GM12878 (cell line): ENCODE measurements at regions not wholly inside any gene's neighbourhood (a gene's known extent, or its start where the extent isn't known, plus 50 kb on each side); places are given as distances from the start of the nearest gene placed in this dataset.

Experiments used
- ATAC-seq: fragments of 200-7000 bp; cut with Tn5 transposase; 3 replicates; pipeline ENCODE4 v1.9.1; 2020; ENCODE audit warnings: mild to moderate bottlenecking, moderate library complexity
- BruUV-seq: library from RNA; stranded (reverse); fragments of 400-500 nt; replicated peaks from 2 replicates; lab custom pipeline; 2021; lab: Mats Ljungman, UMichigan
- CTCF ChIA-PET: fragments of 300-600 bp; sonication (Branson Sonifier 250); formaldehyde crosslinking; extraction: SDS; loops from one replicate; lab custom pipeline; 2021; ENCODE audit warnings: inconsistent platforms; lab: Yijun Ruan, JAX
- POLR2A ChIA-PET: fragments of 350-600 bp; formaldehyde crosslinking; extraction: SDS; loops from one replicate; lab custom pipeline; 2021; ENCODE audit warnings: inconsistent platforms; lab: Charles Lee
- RAD21 ChIA-PET: fragments of 300-600 bp; sonication (Branson Sonifier 250); formaldehyde crosslinking; loops from one replicate; lab custom pipeline; 2023; ENCODE audit warnings: antibody characterized with exemption; ENCODE audit not compliant: unreplicated experiment; lab: Charles Lee
- SMC1A ChIA-PET: fragments of 300-600 bp; sonication (Branson Sonifier 250); formaldehyde crosslinking; loops from one replicate; lab custom pipeline; 2023; ENCODE audit not compliant: unreplicated experiment, uncharacterized antibody; lab: Charles Lee
- DNase-seq: peaks from one replicate; pipeline ENCODE4 v3.0.0-alpha.2; 2011; ENCODE audit warnings: low read depth, low spot score
- FAIRE-seq: peaks from 3 replicates; lab custom pipeline; 2011; peaks lifted over from hg19 to GRCh38; lab: Jason Lieb, UNC
- H2AFZ ChIP-seq: 2 replicates; pipeline ENCODE4 v1.6.0; 2011; ENCODE audit warnings: low read depth, low read length, control low read depth; ENCODE audit not compliant: control insufficient read depth
- H3K27ac ChIP-seq: 2 replicates; pipeline ENCODE4 v1.5.1; 2011; ENCODE audit warnings: control low read depth; ENCODE audit not compliant: control insufficient read depth, insufficient read depth
- H3K27me3 ChIP-seq, 2 experiments: replicated peaks in 1 of 2; 2 replicates each; pipeline versions ENCODE4 v1.6.0 to v1.6.1; 2011; ENCODE audit warnings: low read length in 1 of 2; ENCODE audit not compliant: control insufficient read depth in 2 of 2, insufficient read depth in 2 of 2
- H3K36me3 ChIP-seq, 2 experiments: 2 replicates each; pipeline ENCODE4 v1.5.1; 2011; ENCODE audit warnings: low read length in 1 of 2; ENCODE audit not compliant: control insufficient read depth in 2 of 2, insufficient read depth in 2 of 2
- H3K4me1 ChIP-seq: 2 replicates; pipeline ENCODE4 v1.6.1; 2011; ENCODE audit warnings: mild to moderate bottlenecking, low read length, moderate library complexity, mixed read lengths; ENCODE audit not compliant: control insufficient read depth, insufficient read depth
- H3K4me2 ChIP-seq: 2 replicates; pipeline ENCODE4 v1.6.0; 2011; ENCODE audit warnings: control low read depth; ENCODE audit not compliant: control insufficient read depth, insufficient read depth
- H3K4me3 ChIP-seq: fragments of 200-600 bp; sonication (generic); 2 replicates; pipeline ENCODE4 v1.5.1; 2016
- H3K79me2 ChIP-seq: 2 replicates; pipeline ENCODE4 v1.6.0; 2011; ENCODE audit warnings: low read length; ENCODE audit not compliant: control insufficient read depth, insufficient read depth
- H3K9ac ChIP-seq: 2 replicates; pipeline ENCODE4 v1.8.0; 2011; ENCODE audit warnings: low read length, control low read depth, mixed read lengths; ENCODE audit not compliant: control insufficient read depth, insufficient read depth
- H3K9me3 ChIP-seq: replicated peaks from 3 replicates; pipeline ENCODE4 v1.5.1; 2011; ENCODE audit warnings: mild to moderate bottlenecking, low read length; ENCODE audit not compliant: control insufficient read depth, insufficient read depth
- H4K20me1 ChIP-seq: 2 replicates; pipeline ENCODE4 v1.6.0; 2011; ENCODE audit not compliant: control insufficient read depth, insufficient read depth
- BACH1 ChIP-seq: fragments of 450-650 bp; IDR thresholded peaks from 2 replicates; pipeline ENCODE4 v1.6.1; 2017; ENCODE audit warnings: mild to moderate bottlenecking, borderline replicate concordance
- BMI1 ChIP-seq: fragments of 450-650 bp; IDR thresholded peaks from 2 replicates; pipeline ENCODE4 v1.6.1; 2016; ENCODE audit warnings: mild to moderate bottlenecking, moderate library complexity, borderline replicate concordance
- CHD1 ChIP-seq: IDR thresholded peaks from 2 replicates; pipeline ENCODE4 v1.6.1; 2012; ENCODE audit warnings: low read depth, low read length, improper control_type of control experiment
- FOXK2 ChIP-seq: fragments of 450-650 bp; IDR thresholded peaks from 2 replicates; pipeline ENCODE4 v1.6.1; 2017; ENCODE audit warnings: mild to moderate bottlenecking, moderate library complexity
- FOXM1 ChIP-seq: IDR thresholded peaks from 2 replicates; pipeline ENCODE4 v1.6.1; 2012; ENCODE audit warnings: low read depth, mild to moderate bottlenecking, inconsistent platforms, low read length, moderate library complexity
- NFYB ChIP-seq: IDR thresholded peaks from 2 replicates; pipeline ENCODE4 v1.6.1; 2011; ENCODE audit warnings: low read depth, mild to moderate bottlenecking, low read length, improper control_type of control experiment, moderate library complexity; ENCODE audit not compliant: insufficient read depth
- RAD51 ChIP-seq: fragments of 450-650 bp; IDR thresholded peaks from 2 replicates; pipeline ENCODE4 v1.6.1; 2016; ENCODE audit warnings: moderate library complexity, mild to moderate bottlenecking, inconsistent platforms
- RCOR1 ChIP-seq: conservative IDR thresholded peaks from 2 replicates; pipeline ENCODE4 v1.6.1; 2012; ENCODE audit warnings: low read depth, low read length, improper control_type of control experiment
- SIN3A ChIP-seq: IDR thresholded peaks from 2 replicates; pipeline ENCODE4 v1.6.1; 2012; ENCODE audit warnings: low read depth, low read length, improper control_type of control experiment
- TARDBP ChIP-seq: IDR thresholded peaks from 2 replicates; pipeline ENCODE4 v1.6.1; 2016; ENCODE audit warnings: borderline replicate concordance
- TCF3 ChIP-seq: IDR thresholded peaks from 2 replicates; pipeline ENCODE4 v1.6.1; 2012; ENCODE audit warnings: low read depth, mild to moderate bottlenecking, low read length, borderline replicate concordance; ENCODE audit not compliant: insufficient read depth
- ZNF217 ChIP-seq: fragments of 450-650 bp; IDR thresholded peaks from 2 replicates; pipeline ENCODE4 v1.6.1; 2017; ENCODE audit warnings: antibody characterized with exemption, mild to moderate bottlenecking
- ZNF622 ChIP-seq: fragments of 450-650 bp; IDR thresholded peaks from 2 replicates; pipeline ENCODE4 v1.6.1; 2017; ENCODE audit warnings: mild to moderate bottlenecking, inconsistent platforms
- WGBS: methylation state at CpG from one replicate; pipeline ENCODE4 v1.1.6; 2016; ENCODE audit warnings: low lambda C conversion rate; ENCODE audit not compliant: insufficient replicate concordance, insufficient coverage; ENCODE audit errors: missing lambda C conversion rate; 5-methylcytosine and 5-hydroxymethylcytosine counted together
- in situ Hi-C: fragments of 300-500 bp; cut with MboI; formaldehyde crosslinking; loops from 9 replicates; pipeline ENCODE4 v1.14.3; 2018; ENCODE audit warnings: mixed read lengths
- intact Hi-C: fragments of 100-400 bp; cut with micrococcal nuclease; formaldehyde crosslinking; loops from one replicate; pipeline ENCODE4 v1.14.2; 2022; ENCODE audit not compliant: unreplicated experiment
- TF ChIP-seq, protein P1 (sequence below): fragments of 450-650 bp; IDR thresholded peaks from 2 replicates; pipeline ENCODE4 v1.6.1; 2018; ENCODE audit warnings: mild to moderate bottlenecking, low read depth, moderate library complexity; ENCODE audit not compliant: partially characterized antibody

DNA sequence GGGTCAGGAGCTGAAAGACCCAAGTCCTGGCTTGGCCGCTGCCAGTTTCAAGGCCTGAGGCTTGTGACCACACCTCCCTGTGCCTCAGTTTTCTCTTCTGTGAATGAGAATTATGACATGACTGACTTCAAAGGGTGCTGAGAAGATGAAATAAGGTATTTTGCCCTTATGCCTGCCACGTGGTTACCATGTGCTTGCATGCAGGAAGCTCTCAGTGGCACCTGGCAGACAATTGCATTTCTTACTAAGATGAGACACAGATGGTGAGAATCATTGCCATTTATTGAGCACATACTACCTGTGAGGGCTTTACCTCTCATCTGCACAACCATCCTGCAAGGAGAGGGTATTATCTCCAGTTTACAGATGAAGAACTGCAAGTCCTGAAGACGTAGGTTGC, 69.8 kb downstream of the MRM1 start:
- Histone ChIP-seq H3K4me3 (no peak overlapping the region), H3K9me3 (no peaks in the 10 kb centered on the region), H3K4me2 (no peak overlapping the region), H3K9ac (no peak overlapping the region), H3K27me3 (no peaks in the 10 kb centered on the region; a peak in 3 of 4 replicates), H3K79me2 (no peaks in the 10 kb centered on the region), H3K4me1 (no peaks in the 10 kb centered on the region; the same call in 1 of the 2 replicates), H3K27ac (no peak overlapping the region), H2AFZ (no peak overlapping the region), H3K36me3 (no peaks in the 10 kb centered on the region), H4K20me1 (no peaks in the 10 kb centered on the region)
- CTCF ChIA-PET, result no interaction called here
- TF ChIP-seq ZNF622, result no peak
- TF ChIP-seq RCOR1, result no peak
- TF ChIP-seq FOXK2, result no peak
- TF ChIP-seq, protein P1, sequence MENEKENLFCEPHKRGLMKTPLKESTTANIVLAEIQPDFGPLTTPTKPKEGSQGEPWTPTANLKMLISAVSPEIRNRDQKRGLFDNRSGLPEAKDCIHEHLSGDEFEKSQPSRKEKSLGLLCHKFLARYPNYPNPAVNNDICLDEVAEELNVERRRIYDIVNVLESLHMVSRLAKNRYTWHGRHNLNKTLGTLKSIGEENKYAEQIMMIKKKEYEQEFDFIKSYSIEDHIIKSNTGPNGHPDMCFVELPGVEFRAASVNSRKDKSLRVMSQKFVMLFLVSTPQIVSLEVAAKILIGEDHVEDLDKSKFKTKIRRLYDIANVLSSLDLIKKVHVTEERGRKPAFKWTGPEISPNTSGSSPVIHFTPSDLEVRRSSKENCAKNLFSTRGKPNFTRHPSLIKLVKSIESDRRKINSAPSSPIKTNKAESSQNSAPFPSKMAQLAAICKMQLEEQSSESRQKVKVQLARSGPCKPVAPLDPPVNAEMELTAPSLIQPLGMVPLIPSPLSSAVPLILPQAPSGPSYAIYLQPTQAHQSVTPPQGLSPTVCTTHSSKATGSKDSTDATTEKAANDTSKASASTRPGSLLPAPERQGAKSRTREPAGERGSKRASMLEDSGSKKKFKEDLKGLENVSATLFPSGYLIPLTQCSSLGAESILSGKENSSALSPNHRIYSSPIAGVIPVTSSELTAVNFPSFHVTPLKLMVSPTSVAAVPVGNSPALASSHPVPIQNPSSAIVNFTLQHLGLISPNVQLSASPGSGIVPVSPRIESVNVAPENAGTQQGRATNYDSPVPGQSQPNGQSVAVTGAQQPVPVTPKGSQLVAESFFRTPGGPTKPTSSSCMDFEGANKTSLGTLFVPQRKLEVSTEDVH, result no peak
- no peak for TF ChIP-seq NFYB
- no peak for TF ChIP-seq TARDBP
- TF ChIP-seq ZNF217, result no peak
- no peak for TF ChIP-seq RAD51
- TF ChIP-seq BACH1, result no peak
- no peak for TF ChIP-seq TCF3
- TF ChIP-seq FOXM1, result no peak
- no peak for TF ChIP-seq BMI1
- no peak for TF ChIP-seq CHD1
- TF ChIP-seq SIN3A, result no peak
- BruUV-seq, result no TSS peak
- SMC1A ChIA-PET, result no interaction called here
- 13% methylated on average over 3 of the region's 3 CpGs for WGBS
- intact Hi-C loops, result no loop called here
- ATAC-seq (no peak), DNase-seq (no peak), FAIRE-seq (no peak)
- in situ Hi-C loops, result no loop called here
- POLR2A ChIA-PET, result no interaction called here
- RAD21 ChIA-PET, result no interaction called here
